ENCODE measurements at regions not wholly inside any gene's neighbourhood (a gene's known extent, or its start where the extent isn't known, plus 50 kb on each side); places are given as distances from the start of the nearest gene placed in this dataset.
"Not testable (repeated sequence)": the region's sequence is repeated elsewhere in the genome, so short reads cannot be mapped to it uniquely, and the experiment has no call there.

- peak; percentile 1 for DNase-seq
Measured at GRCh38 chr5:100232736-100233135, 302.4 kb upstream of the FAM174A start.

DNA sequence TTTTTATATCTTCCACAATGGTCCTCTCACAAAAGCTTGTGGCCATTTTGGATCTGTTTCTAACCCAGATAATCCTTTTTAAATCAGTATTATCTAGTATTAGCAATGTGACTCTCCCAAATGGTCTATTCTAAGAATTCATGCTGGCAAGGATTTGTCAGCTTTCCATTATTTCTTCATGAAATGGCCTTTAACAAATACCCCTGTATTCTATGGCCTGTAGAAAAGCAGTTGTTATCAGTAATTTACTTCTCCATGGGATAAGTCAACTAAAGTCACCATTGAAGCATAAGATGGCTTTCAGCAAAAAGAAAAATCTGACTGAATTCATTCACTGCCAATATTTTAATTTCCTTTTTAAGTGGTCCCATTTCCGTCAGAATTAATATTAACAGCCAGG lies 346.4 kb upstream of the FAM174A start:
- no peak for DNase-seq

DNA sequence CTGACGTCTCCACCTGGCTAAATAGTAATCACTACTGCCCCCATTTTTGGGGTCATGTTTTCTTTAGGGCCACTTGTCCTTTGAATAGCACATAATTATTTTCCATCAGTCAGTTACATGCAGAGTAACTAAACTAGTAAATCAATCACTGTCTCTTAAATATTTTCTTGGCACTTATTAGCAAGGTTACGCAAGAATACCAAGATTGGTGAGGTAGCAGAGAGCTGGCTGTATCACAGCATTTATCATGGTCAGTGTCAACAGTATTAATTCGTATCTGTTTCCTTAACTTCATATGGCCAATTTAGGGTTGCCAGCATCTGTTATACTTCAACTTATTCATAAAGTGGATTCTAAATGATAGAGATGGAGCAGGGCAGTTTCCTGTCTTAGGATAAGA lies 346.8 kb upstream of the FAM174A start:
- no peak for DNase-seq

DNA sequence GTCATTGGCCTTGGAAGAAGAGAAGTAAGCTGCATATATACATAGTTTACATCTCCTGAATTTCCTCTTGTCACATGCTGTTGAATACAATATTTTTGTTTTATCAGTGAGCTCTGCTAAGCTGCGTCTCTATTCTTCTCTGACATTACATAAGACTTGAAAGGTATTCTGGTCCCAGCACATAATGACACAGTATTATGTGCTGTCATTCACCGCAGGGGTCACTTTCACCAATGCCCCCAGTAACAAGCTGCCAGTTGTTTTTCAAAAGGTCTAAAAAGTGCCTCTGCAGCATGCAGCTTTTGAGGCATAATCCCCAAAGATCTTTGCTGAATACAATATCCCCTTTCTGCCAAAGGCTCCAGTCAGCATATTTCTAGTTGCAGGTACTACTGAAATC lies 349.0 kb upstream of the FAM174A start:
- DNase-seq: no peak

DNA sequence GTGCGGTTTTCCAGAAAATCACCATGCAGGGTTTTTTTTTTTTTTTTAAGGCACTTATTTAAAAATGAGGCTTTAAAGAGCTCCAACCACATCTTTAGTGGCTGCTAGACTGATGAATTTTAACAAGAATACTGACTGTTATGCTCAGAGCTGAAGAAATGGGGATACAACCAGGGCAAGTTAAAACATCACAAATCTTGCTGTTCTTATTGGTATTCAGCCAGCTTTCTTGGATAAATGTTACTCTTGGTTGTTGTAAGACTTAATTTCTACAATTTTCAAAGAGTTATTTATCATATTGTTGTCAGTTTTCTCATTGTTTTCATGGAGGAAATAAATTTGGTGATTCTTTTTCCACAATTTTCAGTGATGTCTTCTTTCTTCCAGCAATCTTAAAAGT lies 352.8 kb upstream of the FAM174A start:
- no peak for DNase-seq

DNA sequence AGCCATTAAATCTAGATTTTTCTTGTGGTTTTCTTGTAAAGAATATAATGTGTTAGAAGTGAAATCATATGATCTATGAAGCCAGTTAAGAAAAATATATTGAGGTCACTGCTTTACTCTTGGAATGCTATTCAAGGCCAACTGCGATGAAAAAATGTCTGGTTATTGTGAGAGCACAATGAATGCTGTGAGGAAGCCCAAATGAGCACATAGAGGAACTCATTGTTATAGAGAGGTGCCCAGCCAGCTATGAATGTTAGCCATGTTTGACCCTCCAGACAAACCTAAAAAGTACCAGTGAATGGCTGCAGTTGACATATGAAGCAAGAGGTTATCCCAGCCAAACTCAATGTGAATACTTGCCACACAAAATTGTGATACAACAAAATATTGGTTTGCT lies 359.8 kb upstream of the FAM174A start:
- no peak for DNase-seq

DNA sequence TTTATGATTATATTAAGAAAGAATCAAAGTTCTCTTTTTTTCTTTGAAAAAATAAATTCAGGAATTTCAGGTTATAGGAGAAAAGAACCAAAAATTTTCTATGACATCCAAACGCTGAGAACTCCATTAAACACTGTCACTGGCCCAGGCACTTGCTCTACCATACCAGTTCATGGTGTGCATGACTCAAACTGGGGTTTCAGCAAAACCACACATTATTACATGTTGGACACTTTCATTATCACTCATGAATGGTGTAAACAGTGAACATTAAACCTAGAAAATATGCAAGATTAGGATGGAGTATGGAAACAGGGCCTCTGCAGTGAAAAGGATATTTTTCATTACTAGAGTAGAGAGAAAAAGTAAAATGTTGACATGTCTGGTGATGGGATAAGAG lies 369.9 kb upstream of the FAM174A start:
- no peak for DNase-seq

DNA sequence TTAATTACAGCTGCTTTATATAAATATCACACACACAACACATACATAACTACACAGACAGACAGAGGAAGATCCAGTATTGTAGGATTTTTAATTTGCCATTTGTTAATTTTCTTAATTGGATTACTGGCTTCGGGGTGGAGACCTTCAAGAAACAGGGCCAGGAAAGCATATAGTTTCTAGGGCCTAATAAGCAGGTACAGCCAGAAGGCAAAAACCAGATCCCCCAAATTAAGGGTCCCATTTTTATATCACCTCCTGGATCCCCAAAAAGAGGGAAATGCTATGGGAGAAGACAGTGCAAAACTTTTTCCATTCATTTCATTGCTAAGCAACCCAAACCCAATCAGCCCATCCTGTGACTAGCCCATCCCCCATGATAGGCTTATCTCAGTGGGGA lies 373.3 kb upstream of the FAM174A start:
- no peak for DNase-seq

DNA sequence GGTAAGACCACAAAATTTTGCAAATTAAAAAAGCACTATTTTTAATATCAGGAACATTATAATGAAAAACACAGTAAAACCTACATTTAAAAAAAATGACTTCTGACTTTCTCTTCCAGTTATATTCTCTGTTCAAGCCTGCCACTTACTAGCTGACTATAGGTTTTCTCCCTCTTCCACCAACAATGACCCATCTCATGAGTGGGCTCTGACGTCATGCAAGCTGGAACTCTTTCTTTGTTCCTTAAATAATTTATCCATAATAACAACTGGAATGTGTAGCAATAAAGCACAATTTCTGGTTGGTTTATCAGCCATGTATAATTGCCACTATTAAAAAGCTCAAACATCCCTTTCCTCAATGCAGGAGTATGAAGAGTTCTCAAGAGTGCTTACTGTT lies 378.1 kb upstream of the FAM174A start:
- DNase-seq: no peak

- no peak for DNase-seq
Measured at GRCh38 chr5:100148239-100148638, 386.9 kb upstream of the FAM174A start.

DNA sequence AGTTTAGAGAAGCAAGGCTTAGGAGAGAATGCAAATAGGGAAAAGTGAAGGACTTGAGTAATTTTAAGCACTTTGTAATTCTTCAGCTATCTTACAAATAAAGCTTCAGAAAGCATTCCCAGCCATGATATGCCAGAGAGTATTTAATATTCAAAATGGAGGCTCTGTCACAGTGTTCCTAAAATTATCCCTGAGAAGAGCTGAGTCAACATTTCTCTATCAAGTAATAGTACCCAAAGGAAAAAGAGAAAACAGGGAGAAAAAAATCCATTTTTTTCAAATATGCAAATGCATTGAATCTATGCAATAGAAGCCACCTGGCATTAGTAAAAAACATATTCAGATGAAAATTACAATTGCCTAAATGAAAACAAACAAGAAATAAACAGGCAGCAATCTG lies 392.6 kb upstream of the FAM174A start:
- no peak for DNase-seq

DNA sequence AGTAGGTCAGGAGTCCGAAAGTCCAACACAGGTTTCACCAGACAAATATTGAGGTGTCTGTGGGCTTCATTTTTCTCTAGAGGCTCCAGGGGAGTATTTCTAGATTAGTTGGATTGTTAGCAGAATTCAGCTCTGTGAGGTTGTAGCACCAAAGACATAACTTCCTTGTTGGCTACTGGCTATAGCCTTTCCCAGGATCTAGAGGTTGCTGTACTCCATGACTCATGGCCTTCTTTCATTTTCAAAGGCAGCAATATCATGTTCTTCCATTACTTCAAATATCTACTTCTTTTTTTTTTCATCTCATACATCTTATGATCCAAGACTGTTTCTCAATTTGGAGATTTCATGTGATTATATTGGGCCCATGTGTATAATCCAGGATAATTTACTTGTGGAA lies 404.0 kb upstream of the FAM174A start:
- DNase-seq: no peak

- no peak for DNase-seq
Measured at GRCh38 chr5:100130307-100130706, 404.9 kb upstream of the FAM174A start.

DNA sequence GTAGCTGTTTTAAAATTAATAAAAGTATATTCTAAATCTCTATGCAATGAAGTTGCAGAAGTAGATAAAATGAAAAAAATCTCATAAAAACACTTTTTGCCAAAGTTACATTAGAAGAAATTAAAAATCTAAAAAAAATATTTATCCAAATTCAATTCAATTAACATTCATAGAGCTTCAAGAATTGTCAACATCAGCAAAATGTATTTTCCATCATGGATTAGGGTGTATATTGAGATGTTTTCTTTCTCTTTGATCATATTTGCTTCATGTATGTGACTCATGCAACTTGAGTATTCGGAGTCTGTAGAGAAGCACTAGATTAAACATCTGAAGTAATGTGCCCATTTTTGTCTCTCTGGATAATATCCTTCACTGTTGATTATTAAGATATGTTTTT lies 415.3 kb upstream of the FAM174A start:
- DNase-seq: no peak

DNA sequence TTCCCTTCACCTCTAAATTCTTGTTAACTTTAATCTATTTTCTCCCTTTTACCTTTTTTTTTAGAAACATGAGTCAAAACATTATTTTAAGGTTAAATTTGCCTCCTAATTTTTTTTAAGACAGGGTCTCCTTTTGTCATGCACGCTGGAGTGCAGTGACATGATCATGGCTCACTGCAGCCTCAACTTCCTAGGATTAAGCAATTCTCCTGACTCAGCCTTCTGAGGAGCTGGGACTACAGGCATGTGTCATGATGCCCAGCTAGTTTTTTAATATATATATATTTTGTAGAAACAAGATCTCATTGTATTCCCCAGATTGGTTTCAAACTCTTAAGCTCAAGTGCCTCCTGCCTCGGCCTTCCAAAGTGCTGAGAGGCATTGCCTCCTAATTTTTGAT lies 424.7 kb upstream of the FAM174A start:
- no peak for DNase-seq

DNA sequence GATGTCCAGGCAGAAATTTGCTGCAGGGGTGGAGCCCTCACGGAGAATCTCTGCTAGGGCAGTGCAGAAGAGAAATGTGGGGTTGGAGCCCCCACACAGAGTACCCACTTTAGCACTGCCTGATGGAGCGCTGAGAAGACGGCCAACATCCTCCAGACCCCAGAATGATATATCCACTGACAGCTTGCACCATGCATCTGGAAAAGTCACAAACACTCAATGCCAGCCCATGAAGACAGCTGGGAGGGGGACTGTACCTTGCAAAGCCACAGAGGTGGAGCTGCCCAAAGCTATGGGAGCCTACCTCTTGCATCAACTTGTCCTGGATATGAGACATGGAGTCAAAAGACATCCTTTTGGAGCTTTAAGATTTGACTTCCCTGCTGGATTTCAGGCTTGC lies 426.3 kb upstream of the FAM174A start:
- DNase-seq: no peak

GRCh38 chr5:100103592-100104119 lies 431.5 kb upstream of the FAM174A start:
- DNase-seq: not testable (repeated sequence)

DNA sequence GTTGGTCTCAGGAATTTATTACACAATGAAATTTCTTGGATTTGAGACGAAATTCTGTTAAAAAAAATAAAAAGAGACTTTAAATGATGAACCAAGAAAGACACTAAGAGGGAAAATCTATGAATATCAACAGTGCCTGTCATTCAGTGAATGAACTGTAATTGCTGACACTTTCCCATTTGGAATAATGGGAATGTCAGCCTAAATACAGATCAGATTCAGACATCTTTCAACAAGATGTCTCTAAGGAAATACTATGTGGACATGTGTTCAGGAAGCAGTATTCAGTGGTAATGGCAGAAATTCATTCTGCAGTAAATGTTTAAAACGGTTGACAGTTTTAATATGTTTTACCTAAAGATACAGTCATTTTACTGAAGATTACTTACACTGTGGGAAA lies 433.7 kb upstream of the FAM174A start:
- not testable (repeated sequence) for DNase-seq

DNA sequence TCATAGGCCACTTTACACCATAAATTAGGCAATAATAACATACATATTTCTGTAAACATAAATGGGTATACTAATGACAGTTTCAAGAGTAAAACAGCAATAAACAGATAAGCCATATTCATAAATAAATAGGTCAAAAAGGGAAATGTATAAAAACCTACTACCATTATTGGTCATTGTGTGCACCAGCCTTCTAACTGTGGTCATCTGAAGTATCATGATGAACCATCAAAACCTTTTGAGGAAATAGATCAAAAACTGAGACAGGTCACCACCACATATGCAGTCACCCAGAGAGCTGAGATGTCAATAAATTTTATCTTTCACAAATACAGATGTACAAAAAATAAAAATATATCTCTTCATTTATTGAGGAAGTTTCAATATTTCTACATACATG lies 438.8 kb upstream of the FAM174A start:
- DNase-seq: not testable (repeated sequence)

DNA sequence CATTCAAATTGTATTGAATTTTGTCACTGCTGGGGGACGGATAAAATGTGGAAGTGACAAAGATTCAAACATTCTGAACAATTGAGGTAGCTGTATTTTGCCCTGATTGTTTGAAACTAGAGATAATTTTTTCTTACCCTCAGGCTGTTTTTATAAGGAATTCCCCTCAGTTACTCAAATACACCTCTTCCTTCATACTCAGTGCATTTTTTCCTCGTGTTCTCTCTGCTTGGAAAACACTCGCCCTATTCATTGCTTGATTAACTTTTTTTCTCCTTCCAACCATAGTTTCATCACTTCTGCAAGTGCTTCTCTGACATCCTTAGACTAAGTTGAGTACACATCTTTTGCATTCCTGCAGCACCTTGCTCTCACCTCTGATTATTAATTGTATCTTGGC lies 454.5 kb upstream of the FAM174A start:
- not testable (repeated sequence) for DNase-seq

GRCh38 chr5:100079163-100079562 lies 456.0 kb upstream of the FAM174A start:
- not testable (repeated sequence) for DNase-seq

DNA sequence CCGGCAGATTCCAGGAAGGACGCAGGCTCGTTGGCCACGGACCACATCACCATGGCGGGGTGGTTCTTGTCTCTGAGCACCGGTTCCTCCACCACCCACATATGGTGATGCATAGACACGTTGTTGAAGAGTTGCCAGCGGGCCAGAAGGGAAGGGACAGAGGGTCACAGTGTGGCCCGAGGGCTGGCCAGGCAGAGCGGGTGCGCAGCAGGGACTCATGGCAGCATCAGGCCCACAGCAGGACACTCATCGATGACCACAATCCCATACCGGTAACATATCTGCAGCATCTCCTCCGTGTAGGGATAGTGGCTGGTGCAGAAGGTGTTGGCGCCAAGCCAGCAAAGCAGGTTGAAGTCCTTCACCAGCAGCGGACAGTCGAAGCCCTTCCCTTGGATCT lies 469.2 kb upstream of the FAM174A start:
- not testable (repeated sequence) for DNase-seq

DNA sequence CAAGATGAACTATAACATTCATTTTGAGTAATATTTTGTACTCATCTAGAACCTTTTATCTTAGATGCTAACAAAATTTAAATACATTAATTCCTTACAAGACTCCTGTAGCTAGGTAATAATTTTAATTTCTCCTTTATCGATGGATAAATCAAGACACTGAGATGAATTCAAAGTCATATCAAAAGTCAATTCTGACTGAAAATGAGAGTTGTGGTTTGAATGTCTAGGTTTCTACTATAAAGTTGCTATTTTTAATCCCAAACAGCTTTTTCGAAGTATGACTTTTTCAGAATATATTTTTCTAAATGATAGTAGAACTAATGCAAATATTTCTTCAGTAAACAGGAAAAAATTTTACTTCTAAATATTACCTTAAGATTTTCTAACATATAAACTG lies 491.7 kb upstream of the FAM174A start:
- no peak for DNase-seq

DNA sequence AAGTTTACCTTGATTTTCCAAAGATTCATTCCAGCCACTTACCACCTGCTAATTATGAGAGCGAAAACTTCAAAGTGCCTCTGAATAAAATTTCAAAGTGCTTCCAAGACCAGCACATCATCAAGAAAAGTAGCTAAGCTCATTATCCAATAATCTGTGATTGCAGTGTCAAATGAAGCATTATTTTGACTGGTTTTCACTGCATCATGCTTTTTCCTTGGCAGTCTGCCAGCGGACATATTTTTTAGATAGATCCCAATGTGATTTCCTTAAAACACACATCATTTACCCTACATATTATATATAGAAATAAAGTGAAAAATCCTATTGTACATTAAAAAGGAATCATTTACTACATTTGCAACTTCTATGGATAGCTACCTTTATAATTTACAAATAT lies 508.6 kb upstream of the FAM174A start:
- DNase-seq: peak; percentile 3

- no peak for DNase-seq
Measured at GRCh38 chr5:100023536-100023935, 511.6 kb upstream of the FAM174A start.
